Neural progenitor cell (in vitro differentiated cells): ENCODE measurements at regions not wholly inside any gene's neighbourhood (a gene's known extent, or its start where the extent isn't known, plus 50 kb on each side); places are given as distances from the start of the nearest gene placed in this dataset.

Source experiments
- CTCF ChIP-seq: fragments of 200-600 bp; sonication (generic); IDR thresholded peaks from 2 replicates; pipeline ENCODE4 v1.5.1; 2017; ENCODE audit warnings: antibody characterized with exemption, mild to moderate bottlenecking
- EZH2 ChIP-seq: fragments of 200-600 bp; sonication (generic); IDR thresholded peaks from 2 replicates; pipeline ENCODE4 v1.6.1; 2017; ENCODE audit warnings: antibody characterized with exemption, mild to moderate bottlenecking, moderate library complexity

DNA sequence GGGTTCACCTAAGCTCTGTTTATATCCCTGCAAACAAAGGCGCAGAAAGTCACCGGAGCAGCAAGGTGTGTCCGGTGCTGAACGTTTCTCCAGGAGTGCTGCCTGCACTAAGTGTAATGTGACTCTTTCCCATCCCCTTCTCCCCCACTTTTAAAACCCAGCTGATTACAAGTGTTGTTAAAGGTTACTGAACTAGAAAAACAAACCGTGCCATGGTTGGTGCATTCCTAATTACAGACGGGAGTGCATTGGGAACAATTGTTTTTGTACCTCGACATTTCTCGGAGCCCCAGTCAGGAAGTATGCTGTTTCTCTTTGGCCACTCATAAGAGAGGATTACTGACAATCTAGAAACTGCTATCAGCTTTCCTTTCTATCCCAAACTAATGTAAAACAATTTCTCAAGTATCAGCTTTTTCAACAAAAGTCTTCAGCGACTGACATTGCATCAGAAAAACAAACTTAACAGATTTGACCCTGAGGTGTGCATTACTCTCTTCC, 441.0 kb upstream of the SALL1 start:
- no peak for TF ChIP-seq CTCF
- TF ChIP-seq EZH2, result no peak
